Activated T-cell treated with anti-CD3 and anti-CD28 coated beads, Interleukin-2, amount 50 U/mL, for 24 hours (primary cell): ENCODE measurements at regions not wholly inside any gene's neighbourhood (a gene's known extent, or its start where the extent isn't known, plus 50 kb on each side); places are given as distances from the start of the nearest gene placed in this dataset.
"Not testable (repeated sequence)": the region's sequence is repeated elsewhere in the genome, so short reads cannot be mapped to it uniquely, and the experiment has no call there.

Experiments used
- DNase-seq: peaks from one replicate; pipeline ENCODE4 v3.0.0-alpha.2; 2020
- H3K27ac Mint-ChIP-seq: 2 replicates; pipeline ENCODE4 v1.8.0; 2020; ENCODE audit warnings: mild to moderate bottlenecking, mixed read lengths
- H3K27me3 Mint-ChIP-seq: 2 replicates; pipeline ENCODE4 v1.8.0; 2020; ENCODE audit warnings: mixed read lengths
- H3K36me3 Mint-ChIP-seq: 2 replicates; pipeline ENCODE4 v1.8.0; 2020; ENCODE audit warnings: low read depth, mixed read lengths
- H3K4me1 Mint-ChIP-seq: 2 replicates; pipeline ENCODE4 v1.8.0; 2020; ENCODE audit warnings: low read depth, mixed read lengths
- H3K4me3 Mint-ChIP-seq: 2 replicates; pipeline ENCODE4 v1.8.0; 2020; ENCODE audit warnings: mild to moderate bottlenecking, moderate library complexity, mixed read lengths
- H3K9me3 Mint-ChIP-seq: 2 replicates; pipeline ENCODE4 v1.8.0; 2020; ENCODE audit warnings: mixed read lengths

DNA sequence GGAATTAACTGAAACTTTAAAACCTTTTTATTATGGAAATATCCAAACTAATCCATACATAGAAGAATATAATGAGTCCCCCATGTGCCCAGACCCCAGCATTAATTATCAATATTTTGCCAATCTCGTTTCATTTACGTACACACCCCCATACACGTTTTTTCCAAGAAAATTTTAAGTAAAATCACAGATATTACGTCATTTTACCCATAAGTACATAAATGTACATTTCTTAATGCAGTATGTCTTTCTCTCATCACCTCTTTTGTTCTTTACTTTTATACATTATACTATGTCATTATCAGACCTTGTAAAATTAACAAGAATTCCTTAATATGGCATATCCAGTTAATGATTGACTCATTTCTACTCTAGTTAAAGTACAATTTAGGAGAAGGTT is 2914.1 kb upstream of the OR11H1 start:
- H3K4me3 Mint-ChIP-seq, H3K27ac Mint-ChIP-seq, H3K4me1 Mint-ChIP-seq, DNase-seq, H3K36me3 Mint-ChIP-seq, H3K27me3 Mint-ChIP-seq: not testable (repeated sequence)
- peaks cover 38% of the 10 kb centered on the region for H3K9me3 Mint-ChIP-seq

DNA sequence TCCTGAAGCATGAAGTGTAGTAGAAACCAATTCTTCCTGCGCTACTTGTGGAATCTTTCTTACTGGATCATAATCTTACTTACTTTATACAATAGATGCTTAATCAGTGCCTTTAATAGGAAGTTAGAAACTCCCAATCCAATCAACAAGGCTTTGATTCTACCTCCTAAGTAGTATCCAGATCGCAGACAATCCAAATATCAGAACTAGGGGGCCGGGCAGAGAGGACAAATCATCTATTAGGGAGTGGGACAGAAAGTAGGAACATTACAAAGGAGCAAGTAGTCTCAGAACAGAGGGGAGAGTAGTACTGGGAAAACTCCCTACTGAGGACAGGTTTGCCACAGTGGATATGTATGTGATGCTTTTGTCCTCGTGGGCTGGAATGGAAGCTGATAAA is 2901.1 kb upstream of the OR11H1 start:
- H3K4me1 Mint-ChIP-seq, H3K4me3 Mint-ChIP-seq, H3K36me3 Mint-ChIP-seq, H3K27me3 Mint-ChIP-seq, H3K27ac Mint-ChIP-seq, DNase-seq: not testable (repeated sequence)
- peaks cover 29% of the 10 kb centered on the region for H3K9me3 Mint-ChIP-seq

DNA sequence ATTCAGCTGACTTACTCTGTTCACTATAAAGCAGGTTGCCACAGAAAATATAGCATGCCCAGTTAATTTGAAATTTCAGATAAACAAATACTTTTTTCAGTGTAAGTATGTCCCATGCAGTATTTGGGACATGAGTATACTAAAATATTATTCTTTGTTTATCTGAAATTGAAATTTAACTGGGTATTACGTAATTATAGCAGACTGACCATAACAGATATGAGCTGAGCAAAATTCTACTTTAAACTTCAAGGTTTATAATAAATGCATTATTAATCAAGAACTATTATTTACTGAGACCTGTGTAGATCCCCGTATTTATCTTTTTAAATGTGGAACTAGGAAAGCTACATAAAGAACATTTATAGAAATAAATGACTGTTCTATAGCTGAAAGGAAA is 2898.2 kb upstream of the OR11H1 start:
- H3K36me3 Mint-ChIP-seq: not testable (repeated sequence)
- H3K9me3 Mint-ChIP-seq: peaks cover 30% of the 10 kb centered on the region

DNA sequence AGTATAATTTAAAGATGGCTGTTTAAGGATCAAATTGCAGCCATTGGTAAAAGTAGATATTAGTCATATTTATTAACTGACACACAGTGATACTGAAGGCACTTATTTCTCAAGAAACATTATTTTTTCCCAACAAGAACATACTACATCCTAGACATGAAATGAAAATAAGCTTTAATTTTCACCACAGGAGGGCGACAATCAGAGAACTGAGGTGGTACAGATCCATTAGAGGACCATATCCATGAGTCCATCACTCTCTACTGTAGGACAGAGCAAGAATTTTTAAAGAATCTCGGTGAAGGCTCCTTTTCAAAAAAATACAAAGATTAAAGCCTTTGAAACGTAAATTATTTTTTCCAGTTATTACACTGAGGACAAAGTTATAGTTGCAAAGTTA is 2897.0 kb upstream of the OR11H1 start:
- not testable (repeated sequence) for H3K4me1 Mint-ChIP-seq, DNase-seq, H3K36me3 Mint-ChIP-seq, H3K27me3 Mint-ChIP-seq, H3K27ac Mint-ChIP-seq, H3K4me3 Mint-ChIP-seq
- peaks cover 39% of the 10 kb centered on the region for H3K9me3 Mint-ChIP-seq

More for the DNA sequence above, 2898.2 kb upstream of the OR11H1 start:
- not testable (repeated sequence) for H3K27me3 Mint-ChIP-seq, H3K4me1 Mint-ChIP-seq, H3K4me3 Mint-ChIP-seq, H3K27ac Mint-ChIP-seq, DNase-seq

DNA sequence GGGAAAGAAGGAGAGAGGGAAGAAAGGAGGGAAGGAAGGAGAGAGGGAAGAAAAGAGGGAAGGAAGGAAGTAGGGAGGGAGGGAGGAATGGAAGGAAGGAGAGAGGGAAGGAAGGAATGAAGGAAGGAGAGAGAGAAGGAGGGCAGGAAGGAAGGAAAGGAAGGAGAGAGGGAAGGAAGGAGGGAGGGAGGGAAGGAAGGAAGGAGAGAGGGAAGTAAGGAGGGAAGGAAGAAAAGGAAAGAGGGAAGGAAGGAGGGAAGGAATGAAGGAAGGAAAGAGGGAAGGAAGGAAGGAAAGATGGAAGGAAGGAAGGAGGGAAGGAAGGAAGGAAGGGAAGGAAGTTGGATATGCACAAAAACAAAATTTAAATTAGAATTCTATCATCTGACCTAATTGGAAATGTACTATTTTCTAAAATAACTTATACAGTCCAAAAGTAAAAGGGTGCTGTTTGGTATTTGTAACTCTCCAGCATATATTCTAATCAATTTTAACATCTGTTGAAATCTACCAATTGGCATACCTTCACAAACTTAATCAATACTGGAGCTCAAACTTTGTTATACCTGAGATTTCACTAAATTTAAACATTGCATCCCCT is 2890.3 kb upstream of the OR11H1 start:
- H3K9me3 Mint-ChIP-seq: peaks cover 60% of the 10 kb centered on the region
- not testable (repeated sequence) for H3K36me3 Mint-ChIP-seq, H3K27ac Mint-ChIP-seq, H3K4me3 Mint-ChIP-seq, DNase-seq, H3K4me1 Mint-ChIP-seq, H3K27me3 Mint-ChIP-seq

DNA sequence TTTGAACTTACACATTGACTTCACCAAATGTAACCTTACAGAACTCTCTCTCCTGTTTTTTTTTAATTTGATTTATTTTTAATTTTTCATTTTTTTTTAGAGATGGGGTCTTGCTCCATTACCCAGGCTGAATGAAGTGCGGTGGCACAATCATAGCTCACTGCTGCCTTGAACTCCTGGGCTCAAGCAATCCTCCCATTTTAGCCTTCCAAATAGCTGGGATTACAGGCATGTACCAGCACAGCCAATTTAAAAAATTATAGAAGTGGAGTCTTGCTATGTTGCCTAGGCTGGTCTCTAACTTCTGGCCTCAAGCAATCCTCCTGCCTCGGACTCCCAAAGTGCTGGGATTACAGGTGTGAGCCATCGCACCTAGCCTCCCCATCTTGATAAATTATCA is 2889.7 kb upstream of the OR11H1 start:
- not testable (repeated sequence) for H3K27ac Mint-ChIP-seq, H3K4me3 Mint-ChIP-seq, H3K27me3 Mint-ChIP-seq, H3K36me3 Mint-ChIP-seq, H3K4me1 Mint-ChIP-seq, DNase-seq
- H3K9me3 Mint-ChIP-seq: peaks cover 58% of the 10 kb centered on the region
